IPS-20b (cell line): ENCODE measurements at regions not wholly inside any gene's neighbourhood (a gene's known extent, or its start where the extent isn't known, plus 50 kb on each side); places are given as distances from the start of the nearest gene placed in this dataset.

Experiments
- H3K27ac ChIP-seq: one replicate; pipeline ENCODE4 v1.5.1; 2013; ENCODE audit warnings: low read length
- H3K27me3 ChIP-seq: 2 replicates; pipeline ENCODE4 v1.6.1; 2013; ENCODE audit warnings: mild to moderate bottlenecking, low read length, inconsistent platforms; ENCODE audit not compliant: insufficient read depth
- H3K36me3 ChIP-seq: 2 replicates; pipeline ENCODE4 v1.6.1; 2013; ENCODE audit warnings: low read depth, mild to moderate bottlenecking, inconsistent platforms, low read length, moderate library complexity; ENCODE audit not compliant: insufficient read depth
- H3K4me1 ChIP-seq: 2 replicates; pipeline ENCODE4 v1.6.1; 2013; ENCODE audit warnings: mild to moderate bottlenecking, control low read depth, inconsistent platforms, low read length, moderate library complexity; ENCODE audit not compliant: insufficient read depth
- H3K4me3 ChIP-seq: 2 replicates; pipeline ENCODE4 v1.5.1; 2013; ENCODE audit warnings: mild to moderate bottlenecking, low read length, inconsistent platforms
- H3K9ac ChIP-seq: 2 replicates; pipeline ENCODE4 v1.6.1; 2013; ENCODE audit warnings: low read depth, mild to moderate bottlenecking, inconsistent platforms, low read length, moderate library complexity
- H3K9me3 ChIP-seq: 2 replicates; pipeline ENCODE4 v1.6.1; 2013; ENCODE audit warnings: mild to moderate bottlenecking, low read depth, low read length, inconsistent platforms; ENCODE audit not compliant: insufficient read depth

DNA sequence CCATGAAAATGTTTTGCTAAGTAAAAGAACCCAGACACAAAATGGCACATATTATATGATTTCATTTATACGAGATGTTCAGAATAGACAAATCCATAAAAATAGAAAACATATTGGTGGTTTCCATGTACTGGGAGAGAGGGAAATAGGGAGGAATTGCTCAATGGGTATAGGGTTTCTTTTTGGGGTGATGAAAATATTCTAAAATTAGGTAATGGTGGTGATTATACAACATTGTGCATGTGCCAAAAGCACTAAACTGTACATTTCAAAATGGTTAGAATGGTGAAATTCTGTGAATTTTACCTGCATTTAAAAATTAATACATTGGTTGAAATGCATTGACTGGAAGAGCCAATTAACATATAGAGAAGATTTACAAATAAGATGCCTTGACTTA, 613.9 kb downstream of the TNS3 start:
- no peak overlapping the region for H3K4me3 ChIP-seq
- H3K4me1 ChIP-seq = no peaks in the 10 kb centered on the region
- H3K27ac ChIP-seq = no peak overlapping the region
- H3K9ac ChIP-seq = no peak overlapping the region
- H3K36me3 ChIP-seq = no peaks in the 10 kb centered on the region
- no peaks in the 10 kb centered on the region for H3K27me3 ChIP-seq
- H3K9me3 ChIP-seq = peaks cover 29% of the 10 kb centered on the region

DNA sequence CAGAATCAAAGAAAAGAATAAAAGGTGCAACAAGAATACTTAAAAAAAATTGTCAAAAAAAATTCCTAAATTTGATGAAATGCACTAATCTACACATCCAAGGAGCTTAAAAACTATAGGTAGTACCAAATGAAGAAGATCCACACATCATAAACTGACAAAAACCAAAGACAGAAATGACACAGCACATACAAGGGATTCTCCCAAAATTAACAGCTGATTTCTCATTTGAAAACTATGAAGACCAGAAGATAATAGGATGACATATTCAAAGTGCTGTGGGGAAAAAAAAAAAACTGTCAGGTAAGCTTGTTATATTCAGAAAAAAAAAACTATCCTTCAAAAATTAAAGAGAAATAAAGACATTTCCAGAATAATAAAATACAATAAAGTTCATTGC, 618.2 kb downstream of the TNS3 start:
- H3K36me3 ChIP-seq = no peaks in the 10 kb centered on the region
- peaks cover 36% of the 10 kb centered on the region for H3K9me3 ChIP-seq
- no peaks in the 10 kb centered on the region for H3K27me3 ChIP-seq
- no peak overlapping the region for H3K4me3 ChIP-seq
- H3K9ac ChIP-seq = no peak overlapping the region
- H3K27ac ChIP-seq = no peak overlapping the region
- no peaks in the 10 kb centered on the region for H3K4me1 ChIP-seq

- Histone ChIP-seq H3K4me3 (no peak overlapping the region), H3K36me3 (no peaks in the 10 kb centered on the region), H3K27me3 (no peaks in the 10 kb centered on the region), H3K27ac (no peak overlapping the region), H3K9me3 (peaks cover 34% of the 10 kb centered on the region), H3K4me1 (no peaks in the 10 kb centered on the region), H3K9ac (no peak overlapping the region)
Measured at GRCh38 chr7:46960970-46961369, 620.9 kb downstream of the TNS3 start.

DNA sequence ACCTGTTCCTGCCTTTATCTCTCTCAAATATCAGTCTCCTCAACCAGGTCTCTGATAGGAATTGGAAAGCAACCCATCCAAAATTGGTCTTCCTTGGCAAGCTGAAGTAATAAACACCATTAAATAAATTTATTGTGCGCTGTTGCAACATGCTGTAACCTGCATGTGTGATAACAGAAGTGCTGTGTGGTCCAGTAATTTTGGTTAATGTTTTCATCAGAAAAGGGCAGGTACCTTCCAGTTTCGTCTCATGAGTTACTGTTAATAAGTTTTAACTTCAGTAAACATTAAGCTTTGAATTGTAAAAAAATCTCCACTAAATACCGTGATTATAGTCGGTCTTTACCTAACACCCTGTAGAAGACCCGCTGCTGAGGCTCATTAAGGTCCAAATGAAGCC, 624.7 kb downstream of the TNS3 start:
- Histone ChIP-seq H3K4me1 (no peaks in the 10 kb centered on the region), H3K9ac (no peak overlapping the region), H3K36me3 (no peaks in the 10 kb centered on the region), H3K27ac (no peak overlapping the region), H3K4me3 (no peak overlapping the region), H3K9me3 (no peaks in the 10 kb centered on the region), H3K27me3 (no peaks in the 10 kb centered on the region)

GRCh38 chr7:46955531-46955930, 626.4 kb downstream of the TNS3 start:
- Histone ChIP-seq H3K27me3 (no peaks in the 10 kb centered on the region), H3K4me1 (no peaks in the 10 kb centered on the region), H3K9me3 (no peaks in the 10 kb centered on the region), H3K27ac (no peak overlapping the region), H3K9ac (no peak overlapping the region), H3K4me3 (no peak overlapping the region), H3K36me3 (no peaks in the 10 kb centered on the region)

GRCh38 chr7:46954181-46954580, 627.7 kb downstream of the TNS3 start:
- no peak overlapping the region for H3K9ac ChIP-seq
- H3K4me1 ChIP-seq = no peaks in the 10 kb centered on the region
- no peak overlapping the region for H3K4me3 ChIP-seq
- no peak overlapping the region for H3K27ac ChIP-seq
- H3K9me3 ChIP-seq = no peaks in the 10 kb centered on the region
- H3K27me3 ChIP-seq = no peaks in the 10 kb centered on the region
- no peaks in the 10 kb centered on the region for H3K36me3 ChIP-seq

DNA sequence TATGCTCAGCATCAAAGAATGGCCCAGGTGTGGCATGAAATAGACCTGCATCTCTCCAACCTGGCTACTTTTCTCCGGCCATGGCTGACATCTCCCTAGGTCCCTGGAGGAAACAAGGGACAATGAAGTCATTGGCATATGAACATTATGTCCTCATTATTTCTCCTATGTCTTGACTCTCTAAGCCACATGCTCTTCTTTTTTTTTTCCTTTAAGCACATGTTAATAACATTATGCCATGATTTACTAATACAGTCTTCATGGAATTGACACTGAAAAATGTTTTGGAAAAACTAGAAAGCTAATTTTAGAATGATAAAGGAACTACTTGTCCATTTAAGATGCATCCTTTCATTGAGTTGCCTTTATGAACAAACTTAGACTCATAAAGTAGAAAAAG, 628.9 kb downstream of the TNS3 start:
- no peaks in the 10 kb centered on the region for H3K27me3 ChIP-seq
- no peaks in the 10 kb centered on the region for H3K36me3 ChIP-seq
- H3K4me1 ChIP-seq = no peaks in the 10 kb centered on the region
- H3K9ac ChIP-seq = no peak overlapping the region
- H3K27ac ChIP-seq = no peak overlapping the region
- no peak overlapping the region for H3K4me3 ChIP-seq
- no peaks in the 10 kb centered on the region for H3K9me3 ChIP-seq

- no peak overlapping the region for H3K4me3 ChIP-seq
- H3K4me1 ChIP-seq = no peaks in the 10 kb centered on the region
- H3K27ac ChIP-seq = no peak overlapping the region
- H3K9me3 ChIP-seq = no peaks in the 10 kb centered on the region
- no peaks in the 10 kb centered on the region for H3K36me3 ChIP-seq
- H3K27me3 ChIP-seq = no peaks in the 10 kb centered on the region
- no peak overlapping the region for H3K9ac ChIP-seq
Measured at GRCh38 chr7:46949270-46949931, 632.5 kb downstream of the TNS3 start.

DNA sequence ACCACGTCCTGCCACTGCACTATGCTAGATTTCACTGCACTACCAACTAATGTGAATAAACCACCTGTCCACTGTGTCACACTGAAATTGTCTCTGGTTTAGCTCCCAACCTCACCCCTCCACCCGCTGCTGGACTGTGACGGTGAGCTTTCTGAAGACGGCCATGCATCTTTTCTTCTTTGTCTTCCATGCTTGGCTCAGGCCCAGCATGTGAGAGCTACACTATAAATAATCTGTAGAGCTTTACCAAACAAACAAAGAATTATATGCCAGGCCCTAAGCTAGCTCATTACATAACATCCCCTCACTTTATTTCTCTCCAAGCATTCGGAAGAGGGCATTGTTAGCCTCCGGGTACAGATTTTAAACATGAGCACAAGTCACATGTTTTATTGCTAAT, 633.2 kb downstream of the TNS3 start:
- Histone ChIP-seq H3K4me3 (no peak overlapping the region), H3K27ac (no peak overlapping the region), H3K9me3 (no peaks in the 10 kb centered on the region), H3K27me3 (no peaks in the 10 kb centered on the region), H3K4me1 (no peaks in the 10 kb centered on the region), H3K36me3 (no peaks in the 10 kb centered on the region), H3K9ac (no peak overlapping the region)

GRCh38 chr7:46945328-46945727, 636.6 kb downstream of the TNS3 start:
- Histone ChIP-seq H3K9ac (no peak overlapping the region), H3K4me3 (no peak overlapping the region), H3K36me3 (no peaks in the 10 kb centered on the region), H3K9me3 (no peaks in the 10 kb centered on the region), H3K27ac (no peak overlapping the region), H3K27me3 (no peaks in the 10 kb centered on the region), H3K4me1 (no peaks in the 10 kb centered on the region)

DNA sequence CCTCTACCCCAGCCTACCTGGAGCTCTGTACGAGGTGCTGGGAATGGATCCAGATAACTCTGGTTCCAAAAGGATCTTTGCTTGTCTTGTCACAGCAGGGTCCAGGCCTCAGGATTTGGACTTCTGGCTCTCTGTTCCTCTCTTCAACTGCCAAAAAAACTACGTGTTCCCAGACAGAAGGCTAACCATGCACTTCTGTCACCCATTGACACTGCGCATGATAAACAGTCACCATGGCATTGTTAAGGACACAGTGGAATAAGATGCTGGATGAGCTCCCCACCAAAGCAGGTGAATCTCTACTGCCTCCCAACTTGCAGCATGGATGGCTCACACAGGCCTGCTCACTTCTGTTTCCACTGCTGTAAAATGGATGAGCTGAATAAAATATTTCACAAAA, 637.9 kb downstream of the TNS3 start:
- no peaks in the 10 kb centered on the region for H3K36me3 ChIP-seq
- no peaks in the 10 kb centered on the region for H3K27me3 ChIP-seq
- no peak overlapping the region for H3K27ac ChIP-seq
- H3K9me3 ChIP-seq = no peaks in the 10 kb centered on the region
- H3K9ac ChIP-seq = no peak overlapping the region
- H3K4me1 ChIP-seq = no peaks in the 10 kb centered on the region
- H3K4me3 ChIP-seq = no peak overlapping the region

- Histone ChIP-seq H3K4me1 (no peaks in the 10 kb centered on the region), H3K27ac (no peak overlapping the region), H3K4me3 (no peak overlapping the region), H3K36me3 (no peaks in the 10 kb centered on the region), H3K27me3 (no peaks in the 10 kb centered on the region), H3K9ac (no peak overlapping the region), H3K9me3 (no peaks in the 10 kb centered on the region)
Measured at GRCh38 chr7:46942574-46942973, 639.3 kb downstream of the TNS3 start.
